Body of pancreas (tissue), 4 donors: ENCODE measurements at regions not wholly inside any gene's neighbourhood (a gene's known extent, or its start where the extent isn't known, plus 50 kb on each side); places are given as distances from the start of the nearest gene placed in this dataset.

ENCODE experiments used
- CTCF ChIP-seq, 7 experiments: fragments of 450-650 bp in 4 of 7; fragments of 200-600 bp in 3 of 7; sonication (generic) in 3 of 7; IDR thresholded peaks; one replicate each; pipeline ENCODE4 v1.5.1; 2016 to 2019; ENCODE audit warnings: antibody characterized with exemption in 7 of 7
- POLR2A ChIP-seq, 3 donors: fragments of 450-650 bp; IDR thresholded peaks; one replicate each; pipeline ENCODE4 v1.6.1; 2016; ENCODE audit warnings: antibody characterized with exemption in 3 of 3, mild to moderate bottlenecking in 2 of 3

GRCh38 chr14:44142006-44142405 lies 365.1 kb downstream of the FSCB start:
- no peak for TF ChIP-seq POLR2A (IDR thresholded peaks at IDR 0.05)
- no peak for TF ChIP-seq CTCF (IDR thresholded peaks at IDR 0.05)
